Stimulated activated CD4-positive, alpha-beta T cell treated with anti-CD3 and anti-CD28 coated beads, Interleukin-12 subunit alpha, Interleukin-12 subunit beta, amount 100 ng/mL, for 4 hours (primary cell): ENCODE measurements at regions not wholly inside any gene's neighbourhood (a gene's known extent, or its start where the extent isn't known, plus 50 kb on each side); places are given as distances from the start of the nearest gene placed in this dataset.

Experiments used
- DNase-seq: peaks from one replicate; pipeline ENCODE4 v3.0.0-alpha.2; 2020

DNA sequence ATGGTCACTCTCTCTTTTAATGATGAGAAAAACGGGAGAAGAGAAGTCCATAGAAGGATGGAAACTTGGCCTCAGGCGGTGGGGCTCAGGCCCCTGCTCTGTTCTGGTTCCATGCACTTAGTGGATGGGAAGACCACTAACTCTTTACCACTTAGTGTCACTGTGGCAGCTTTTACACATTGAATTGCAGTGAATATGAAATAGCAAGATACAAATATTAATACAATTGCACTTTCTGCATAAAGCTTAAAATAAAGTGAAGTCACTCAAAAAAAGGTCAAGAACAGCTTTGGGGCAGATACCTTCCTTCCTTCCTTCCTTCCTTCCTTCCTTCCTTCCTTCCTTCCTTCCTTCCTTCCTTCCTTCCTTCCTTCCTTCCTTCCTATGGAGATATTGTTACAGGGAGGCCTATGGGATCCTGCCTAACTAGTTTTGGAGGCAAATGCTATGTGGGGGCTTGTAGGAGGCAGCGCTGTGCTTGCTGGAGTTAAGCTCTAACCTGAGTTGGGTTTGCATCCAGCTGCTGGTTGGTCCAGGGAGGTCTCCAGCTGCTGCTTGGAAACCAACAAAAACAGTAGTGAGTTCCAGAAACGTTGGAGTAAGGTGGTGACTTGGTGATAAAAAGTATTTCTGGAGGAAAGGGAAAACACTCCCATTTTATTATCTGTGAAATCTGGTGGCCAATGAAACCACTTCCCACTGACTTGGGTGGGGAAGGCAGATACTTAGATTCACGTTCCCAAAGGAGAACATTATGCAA is 62.3 kb upstream of the NKX2-2 start:
- no peak for DNase-seq

DNA sequence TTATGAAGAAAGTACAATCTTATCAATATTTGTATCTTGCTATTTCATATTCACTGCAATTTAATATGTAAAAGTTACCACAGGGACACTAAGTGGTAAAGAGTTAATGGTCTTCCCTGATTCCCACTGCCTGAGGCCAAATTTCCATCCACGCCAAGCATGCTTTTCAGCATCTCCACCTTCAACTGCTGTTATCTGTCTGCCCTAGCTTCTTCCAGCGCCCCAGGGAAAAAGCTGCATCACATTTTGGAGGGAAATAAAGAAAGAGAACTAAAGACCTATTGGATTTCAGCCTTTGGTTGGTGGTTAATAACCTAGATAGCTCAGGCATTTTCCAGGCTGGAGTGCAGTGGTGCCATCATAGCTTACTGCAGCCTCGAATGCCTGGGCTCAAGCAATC is 61.3 kb upstream of the NKX2-2 start:
- DNase-seq, result no peak

DNA sequence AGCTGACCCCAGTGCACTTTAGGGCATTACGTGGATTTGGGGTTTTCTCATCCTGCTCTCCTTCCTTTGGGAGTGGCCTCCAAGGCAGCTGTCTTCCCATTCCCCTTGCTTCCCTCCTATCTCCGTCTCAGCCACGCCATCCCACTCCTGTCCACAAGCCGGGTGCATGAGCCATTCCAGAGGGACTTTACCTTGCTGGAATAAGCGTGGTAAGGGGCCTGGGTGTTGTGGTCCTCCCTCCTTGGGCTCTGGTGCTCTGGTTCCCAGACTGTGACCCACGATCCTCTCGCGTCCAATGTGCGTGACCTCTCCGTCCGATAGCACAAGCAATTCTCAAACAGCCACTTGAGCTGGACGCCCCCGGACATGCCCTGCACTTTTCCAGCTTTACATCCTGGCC is 60.6 kb upstream of the NKX2-2 start:
- DNase-seq, result no peak

DNA sequence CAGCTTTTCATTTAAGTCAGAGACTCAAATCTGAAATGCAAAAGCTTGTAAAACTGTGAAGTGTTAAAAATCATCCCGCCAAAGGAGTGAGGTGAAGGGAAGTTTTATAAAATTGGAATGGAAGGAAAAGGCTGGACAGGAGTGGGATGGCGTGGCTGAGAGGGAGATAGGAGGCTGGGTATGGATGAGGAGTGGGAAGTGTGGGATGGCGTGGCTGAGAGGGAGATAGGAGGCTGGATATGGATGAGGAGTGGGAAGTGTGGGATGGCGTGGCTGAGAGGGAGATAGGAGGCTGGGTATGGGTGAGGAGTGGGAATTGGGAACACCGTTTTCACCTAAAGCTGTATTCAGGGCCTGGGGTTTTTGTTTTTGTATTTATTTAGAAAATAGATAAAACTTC is 59.4 kb upstream of the NKX2-2 start:
- no peak for DNase-seq

DNA sequence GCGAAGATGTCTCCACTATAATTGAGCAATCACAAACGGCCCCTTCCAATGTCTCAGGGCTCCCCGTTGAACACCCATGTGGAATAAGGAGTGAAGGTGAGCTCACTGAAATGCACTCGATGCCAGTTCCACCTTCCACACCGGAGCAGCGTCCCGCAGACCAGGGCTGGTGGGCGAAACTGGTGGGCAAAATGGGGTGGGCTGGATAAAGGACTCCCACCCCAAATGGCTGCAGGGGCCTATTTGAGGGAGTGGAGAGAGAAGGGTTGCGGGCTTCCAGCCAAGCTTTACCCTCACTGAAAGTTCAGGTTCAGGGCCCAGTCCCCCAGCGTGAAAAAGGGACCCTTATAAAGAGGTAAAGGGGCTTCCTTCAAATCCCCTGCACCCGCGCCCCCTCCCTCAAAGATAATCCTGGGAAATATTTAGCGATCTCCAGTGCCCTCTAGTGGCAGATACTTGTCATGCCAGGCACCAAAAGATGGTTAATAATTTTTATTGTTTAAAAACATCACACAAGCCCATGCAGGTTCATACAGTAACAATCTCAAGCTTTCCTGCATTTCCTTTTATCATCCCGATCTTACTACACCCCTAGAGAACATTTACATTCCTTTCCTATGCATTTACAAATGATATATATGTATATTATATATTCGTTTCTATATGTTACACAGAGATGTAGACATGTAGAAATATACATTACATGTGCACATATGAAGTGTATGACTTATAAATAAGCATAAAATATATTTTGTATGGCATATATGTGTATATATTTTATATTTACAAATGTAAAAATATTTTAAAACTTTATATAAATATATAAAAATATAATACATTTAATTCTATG is 58.2 kb upstream of the NKX2-2 start:
- no peak for DNase-seq

DNA sequence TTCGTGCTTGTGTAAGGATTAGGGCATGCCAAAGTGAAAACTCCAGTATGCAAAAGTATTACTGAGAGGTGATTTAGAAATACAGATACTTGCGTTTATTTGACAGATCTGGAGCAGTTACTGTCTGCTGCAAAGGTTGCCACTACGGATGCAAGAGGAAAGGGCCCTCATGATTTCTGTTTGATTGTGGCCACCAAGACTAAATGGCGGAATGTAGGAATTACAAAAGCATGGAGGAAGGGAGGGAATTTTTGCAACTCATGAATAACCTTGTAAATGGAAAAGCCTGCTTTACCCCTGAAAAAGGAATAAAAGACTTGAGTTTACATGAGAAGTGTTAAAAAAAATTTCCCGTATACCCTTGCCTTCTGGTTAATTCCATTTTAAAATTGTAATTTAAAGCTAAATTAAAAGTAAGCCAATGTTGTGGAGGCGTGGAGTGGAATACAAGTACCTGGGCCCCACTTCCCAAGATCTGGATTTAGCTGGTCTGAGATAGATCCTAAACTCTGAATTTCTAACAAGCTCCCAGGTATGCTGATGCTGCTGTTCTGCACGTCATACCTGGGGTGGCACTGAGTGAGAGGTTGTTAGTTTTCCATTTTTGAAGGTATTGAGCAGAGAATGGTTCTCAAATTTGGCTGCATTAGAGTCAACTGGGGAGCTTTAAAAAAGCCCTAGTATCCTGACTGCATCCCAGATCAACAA is 56.6 kb upstream of the NKX2-2 start:
- DNase-seq, result no peak

DNA sequence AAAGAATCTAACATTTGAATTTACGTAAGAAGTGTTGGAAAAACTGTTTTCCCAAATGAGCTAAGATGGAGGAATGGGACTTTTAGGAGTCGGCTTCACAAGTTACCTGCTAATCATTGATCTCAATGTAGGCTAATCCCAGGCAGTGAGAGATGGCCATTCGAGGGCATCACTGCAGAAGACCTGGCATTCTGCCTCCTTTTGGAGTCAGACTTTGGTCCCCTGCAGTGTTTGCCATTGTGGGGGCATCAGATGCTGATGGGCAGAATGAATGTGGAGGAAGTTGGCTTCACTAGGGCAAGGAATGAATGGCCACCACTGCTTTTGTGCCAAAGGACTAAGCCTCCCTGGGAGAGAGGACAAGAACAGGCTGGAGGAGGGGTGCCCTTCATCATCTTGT is 55.7 kb upstream of the NKX2-2 start:
- DNase-seq, result no peak

DNA sequence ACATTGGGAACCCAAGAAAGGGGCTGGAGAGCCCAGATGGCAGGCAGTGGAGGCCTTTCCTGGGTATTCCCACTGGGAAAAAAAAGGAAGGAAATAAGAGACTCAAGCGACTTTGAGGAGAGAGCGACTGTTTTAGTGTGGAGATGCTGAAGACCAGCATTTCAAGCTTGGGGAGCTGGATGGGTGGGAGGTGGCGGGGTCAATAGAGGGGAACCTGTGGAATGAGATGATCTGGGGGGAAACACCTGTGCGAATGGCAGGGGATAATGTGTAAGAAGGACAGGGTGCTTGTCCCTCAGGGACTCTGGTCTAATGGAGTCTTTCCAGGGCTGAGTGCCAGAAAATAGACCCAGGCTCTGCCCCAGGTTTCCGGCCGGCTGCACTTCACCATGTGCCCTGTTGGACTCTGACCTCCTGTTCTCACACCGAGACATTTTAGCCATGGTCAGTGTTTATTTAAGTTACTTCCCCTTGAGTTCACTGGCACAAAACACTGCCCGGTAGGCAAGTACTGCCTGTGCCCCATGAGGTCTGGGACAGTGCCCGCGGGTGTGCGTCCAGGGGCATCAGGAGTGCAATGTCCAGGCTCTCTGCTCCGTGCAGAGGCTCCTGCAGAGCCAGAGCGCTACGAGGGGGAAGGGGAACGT is 50.4 kb upstream of the NKX2-2 start:
- no peak for DNase-seq
